ENCODE measurements at regions not wholly inside any gene's neighbourhood (a gene's known extent, or its start where the extent isn't known, plus 50 kb on each side); places are given as distances from the start of the nearest gene placed in this dataset.

- no peak for TF ChIP-seq POLR2A (IDR thresholded peaks at IDR 0.05)
- TF ChIP-seq CTCF (IDR thresholded peaks at IDR 0.05) = no peak
These were observed 672.0 kb downstream of the RFPL4B start for GRCh38 chr6:113019176-113019575.
